ENCODE measurements at regions not wholly inside any gene's neighbourhood (a gene's known extent, or its start where the extent isn't known, plus 50 kb on each side); places are given as distances from the start of the nearest gene placed in this dataset.
"Not testable (repeated sequence)": the region's sequence is repeated elsewhere in the genome, so short reads cannot be mapped to it uniquely, and the experiment has no call there.

- no peaks in the 10 kb centered on the region for H3K4me1 ChIP-seq (replicated peaks in 1 of 2)
- no peaks in the 10 kb centered on the region for H3K27me3 ChIP-seq
- no peaks in the 10 kb centered on the region for H3K9me3 ChIP-seq (replicated peaks in 1 of 3)
- 67 to 83% (median 77%) methylated on average over 6 to 7 of the region's 7 CpGs for WGBS, 4 donors
- H3K27ac ChIP-seq = no peak overlapping the region
- no peak for TF ChIP-seq POLR2A (IDR thresholded peaks at IDR 0.05)
- TF ChIP-seq CTCF (IDR thresholded peaks at IDR 0.05) = no peak
- H3K36me3 ChIP-seq (replicated peaks in 1 of 2) = no peaks in the 10 kb centered on the region
- no peak for DNase-seq
- H3K4me3 ChIP-seq = no peak overlapping the region
- intact Hi-C loops (cut with DNase I) = no loop called here
Measured at GRCh38 chr22:49454726-49455125, 372.9 kb downstream of the BRD1 start.

GRCh38 chr22:49453771-49454170 lies 373.9 kb downstream of the BRD1 start:
- intact Hi-C loops (cut with DNase I) = no loop called here
- Histone ChIP-seq H3K4me1 (replicated peaks in 1 of 2) (no peaks in the 10 kb centered on the region), H3K4me3 (no peak overlapping the region), H3K27me3 (no peaks in the 10 kb centered on the region), H3K36me3 (replicated peaks in 1 of 2) (no peaks in the 10 kb centered on the region), H3K9me3 (replicated peaks in 1 of 3) (no peaks in the 10 kb centered on the region), H3K27ac (no peak overlapping the region)
- TF ChIP-seq CTCF (IDR thresholded peaks at IDR 0.05) (no peak), POLR2A (IDR thresholded peaks at IDR 0.05) (no peak)
- 65 to 74% (median 69%) methylated on average over 13 to 15 of the region's 15 CpGs for WGBS, 4 donors
- DNase-seq = no peak

- 67 to 86% (median 80%) methylated on average over 1 of the region's 1 CpG for WGBS, 4 donors
- H3K27me3 ChIP-seq = not testable (repeated sequence)
Measured at GRCh38 chr22:49453019-49453418, 374.7 kb downstream of the BRD1 start.

GRCh38 chr22:49452362-49452946 lies 375.2 kb downstream of the BRD1 start:
- H3K36me3 ChIP-seq (replicated peaks in 1 of 2) = no peaks in the 10 kb centered on the region
- no peak overlapping the region for H3K4me3 ChIP-seq
- intact Hi-C loops (cut with DNase I) = no loop called here
- no peak overlapping the region for H3K27ac ChIP-seq
- H3K27me3 ChIP-seq = no peaks in the 10 kb centered on the region
- no peaks in the 10 kb centered on the region for H3K9me3 ChIP-seq (replicated peaks in 1 of 3)
- H3K4me1 ChIP-seq (replicated peaks in 1 of 2) = no peaks in the 10 kb centered on the region
- DNase-seq = no peak
- WGBS, 4 donors = 85 to 96% (median 89%) methylated on average over 2 of the region's 2 CpGs
- no peak for TF ChIP-seq POLR2A (IDR thresholded peaks at IDR 0.05)
- no peak for TF ChIP-seq CTCF (IDR thresholded peaks at IDR 0.05)

More at GRCh38 chr22:49453019-49453418, 374.7 kb downstream of the BRD1 start:
- DNase-seq; H3K4me3 ChIP-seq; H3K36me3 ChIP-seq (replicated peaks in 1 of 2); H3K4me1 ChIP-seq (replicated peaks in 1 of 2); intact Hi-C loops (cut with DNase I); H3K27ac ChIP-seq; H3K9me3 ChIP-seq (replicated peaks in 1 of 3): not testable (repeated sequence)

All from adrenal gland (tissue), 9 donors.